ENCODE measurements at regions not wholly inside any gene's neighbourhood (a gene's known extent, or its start where the extent isn't known, plus 50 kb on each side); places are given as distances from the start of the nearest gene placed in this dataset.

DNA sequence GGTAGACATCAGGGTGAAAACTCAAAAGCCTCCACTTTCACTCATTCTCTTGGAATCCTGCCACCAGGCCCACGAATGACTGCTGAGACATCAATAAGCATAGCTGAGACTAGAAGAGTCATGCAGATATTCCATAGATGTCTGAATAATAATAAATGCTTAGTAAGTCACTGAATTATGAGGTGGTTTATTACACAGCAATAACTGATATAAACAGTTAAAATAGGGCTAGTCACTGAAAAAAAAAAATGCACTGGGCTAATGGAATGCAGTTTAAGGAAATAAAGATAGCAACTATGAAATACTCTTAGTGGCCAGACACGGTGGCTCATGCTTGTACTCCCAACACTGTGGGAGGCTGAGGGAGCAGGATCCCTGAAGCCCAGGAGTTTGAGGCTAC is 262.8 kb upstream of the CDH6 start:
- Mint-ChIP-seq H3K4me1 (ENCODE audit: low read depth, unreplicated experiment) (no peaks in the 10 kb centered on the region), H3K36me3 (ENCODE audit: insufficient read depth, unreplicated experiment) (no peaks in the 10 kb centered on the region), H3K27me3 (ENCODE audit: unreplicated experiment) (no peaks in the 10 kb centered on the region), H3K27ac (ENCODE audit: unreplicated experiment) (no peak overlapping the region), H3K4me3 (ENCODE audit: low read depth, unreplicated experiment) (no peak overlapping the region), H3K9me3 (ENCODE audit: low read depth, unreplicated experiment) (peaks cover 8% of the 10 kb centered on the region)
- no peak for DNase-seq
- TF ChIP-seq, protein P1, sequence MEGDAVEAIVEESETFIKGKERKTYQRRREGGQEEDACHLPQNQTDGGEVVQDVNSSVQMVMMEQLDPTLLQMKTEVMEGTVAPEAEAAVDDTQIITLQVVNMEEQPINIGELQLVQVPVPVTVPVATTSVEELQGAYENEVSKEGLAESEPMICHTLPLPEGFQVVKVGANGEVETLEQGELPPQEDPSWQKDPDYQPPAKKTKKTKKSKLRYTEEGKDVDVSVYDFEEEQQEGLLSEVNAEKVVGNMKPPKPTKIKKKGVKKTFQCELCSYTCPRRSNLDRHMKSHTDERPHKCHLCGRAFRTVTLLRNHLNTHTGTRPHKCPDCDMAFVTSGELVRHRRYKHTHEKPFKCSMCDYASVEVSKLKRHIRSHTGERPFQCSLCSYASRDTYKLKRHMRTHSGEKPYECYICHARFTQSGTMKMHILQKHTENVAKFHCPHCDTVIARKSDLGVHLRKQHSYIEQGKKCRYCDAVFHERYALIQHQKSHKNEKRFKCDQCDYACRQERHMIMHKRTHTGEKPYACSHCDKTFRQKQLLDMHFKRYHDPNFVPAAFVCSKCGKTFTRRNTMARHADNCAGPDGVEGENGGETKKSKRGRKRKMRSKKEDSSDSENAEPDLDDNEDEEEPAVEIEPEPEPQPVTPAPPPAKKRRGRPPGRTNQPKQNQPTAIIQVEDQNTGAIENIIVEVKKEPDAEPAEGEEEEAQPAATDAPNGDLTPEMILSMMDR (IDR thresholded peaks at IDR 0.05; ENCODE audit: unreplicated experiment): no peak
- BruUV-seq (replicated peaks): no TSS peak
- CTCF ChIA-PET: interaction anchor here (1.2 kb wide), 1 partner anchor 13 kb away, joined by 3 read pairs; no protein-coding TSS in a partner anchor
- intact Hi-C loops (cut with micrococcal nuclease; ENCODE audit: unreplicated experiment): no loop called here

- Mint-ChIP-seq H3K36me3 (ENCODE audit: insufficient read depth, unreplicated experiment) (no peaks in the 10 kb centered on the region), H3K27ac (ENCODE audit: unreplicated experiment) (no peak overlapping the region), H3K9me3 (ENCODE audit: low read depth, unreplicated experiment) (peaks cover 10% of the 10 kb centered on the region), H3K4me1 (ENCODE audit: low read depth, unreplicated experiment) (no peaks in the 10 kb centered on the region), H3K4me3 (ENCODE audit: low read depth, unreplicated experiment) (no peak overlapping the region), H3K27me3 (ENCODE audit: unreplicated experiment) (no peaks in the 10 kb centered on the region)
- BruUV-seq (replicated peaks): no TSS peak
- DNase-seq: no peak
- intact Hi-C loops (cut with micrococcal nuclease; ENCODE audit: unreplicated experiment): no loop called here
- CTCF ChIA-PET: no interaction called here
- TF ChIP-seq, protein P1 (IDR thresholded peaks at IDR 0.05; ENCODE audit: unreplicated experiment): no peak
These were observed 264.5 kb upstream of the CDH6 start for GRCh38 chr5:30928956-30929355.

GRCh38 chr5:30926218-30926617 is 267.3 kb upstream of the CDH6 start:
- Mint-ChIP-seq H3K4me3 (ENCODE audit: low read depth, unreplicated experiment) (no peak overlapping the region), H3K36me3 (ENCODE audit: insufficient read depth, unreplicated experiment) (no peaks in the 10 kb centered on the region), H3K9me3 (ENCODE audit: low read depth, unreplicated experiment) (peaks cover 12% of the 10 kb centered on the region), H3K27me3 (ENCODE audit: unreplicated experiment) (no peaks in the 10 kb centered on the region), H3K4me1 (ENCODE audit: low read depth, unreplicated experiment) (no peaks in the 10 kb centered on the region), H3K27ac (ENCODE audit: unreplicated experiment) (no peak overlapping the region)
- no TSS peak for BruUV-seq (replicated peaks)
- TF ChIP-seq, protein P1 (IDR thresholded peaks at IDR 0.05; ENCODE audit: unreplicated experiment): no peak
- CTCF ChIA-PET: no interaction called here
- DNase-seq: no peak
- intact Hi-C loops (cut with micrococcal nuclease; ENCODE audit: unreplicated experiment): no loop called here

DNA sequence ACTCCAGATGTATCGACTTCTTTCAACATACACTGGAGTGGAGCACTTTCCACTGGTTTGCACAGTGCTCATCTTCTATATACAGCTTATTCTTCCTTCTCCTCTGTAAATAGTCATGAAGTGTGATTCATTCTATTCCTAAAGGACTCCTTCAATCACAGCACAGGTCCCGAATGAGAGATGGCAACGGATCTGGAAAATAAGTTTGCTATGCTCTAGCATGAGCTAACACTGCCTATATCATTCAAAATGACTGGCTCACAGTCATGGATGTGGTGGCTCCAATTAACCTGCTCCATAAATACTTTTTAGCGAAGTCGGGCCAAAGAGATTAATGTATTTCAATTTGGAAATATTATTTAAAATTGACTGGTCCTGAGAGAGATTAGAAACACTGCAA is 272.1 kb upstream of the CDH6 start:
- Mint-ChIP-seq H3K27me3 (ENCODE audit: unreplicated experiment) (no peaks in the 10 kb centered on the region), H3K9me3 (ENCODE audit: low read depth, unreplicated experiment) (peaks cover 7% of the 10 kb centered on the region), H3K4me1 (ENCODE audit: low read depth, unreplicated experiment) (no peaks in the 10 kb centered on the region), H3K27ac (ENCODE audit: unreplicated experiment) (no peak overlapping the region), H3K4me3 (ENCODE audit: low read depth, unreplicated experiment) (no peak overlapping the region), H3K36me3 (ENCODE audit: insufficient read depth, unreplicated experiment) (no peaks in the 10 kb centered on the region)
- CTCF ChIA-PET: interaction anchor here (0.5 kb wide), 1 partner anchor 201 kb away, joined by 3 read pairs; no protein-coding TSS in a partner anchor
- BruUV-seq (replicated peaks): no TSS peak
- TF ChIP-seq, protein P1 (IDR thresholded peaks at IDR 0.05; ENCODE audit: unreplicated experiment): no peak
- intact Hi-C loops (cut with micrococcal nuclease; ENCODE audit: unreplicated experiment): no loop called here
- no peak for DNase-seq
